ENCODE measurements at regions not wholly inside any gene's neighbourhood (a gene's known extent, or its start where the extent isn't known, plus 50 kb on each side); places are given as distances from the start of the nearest gene placed in this dataset.

DNA sequence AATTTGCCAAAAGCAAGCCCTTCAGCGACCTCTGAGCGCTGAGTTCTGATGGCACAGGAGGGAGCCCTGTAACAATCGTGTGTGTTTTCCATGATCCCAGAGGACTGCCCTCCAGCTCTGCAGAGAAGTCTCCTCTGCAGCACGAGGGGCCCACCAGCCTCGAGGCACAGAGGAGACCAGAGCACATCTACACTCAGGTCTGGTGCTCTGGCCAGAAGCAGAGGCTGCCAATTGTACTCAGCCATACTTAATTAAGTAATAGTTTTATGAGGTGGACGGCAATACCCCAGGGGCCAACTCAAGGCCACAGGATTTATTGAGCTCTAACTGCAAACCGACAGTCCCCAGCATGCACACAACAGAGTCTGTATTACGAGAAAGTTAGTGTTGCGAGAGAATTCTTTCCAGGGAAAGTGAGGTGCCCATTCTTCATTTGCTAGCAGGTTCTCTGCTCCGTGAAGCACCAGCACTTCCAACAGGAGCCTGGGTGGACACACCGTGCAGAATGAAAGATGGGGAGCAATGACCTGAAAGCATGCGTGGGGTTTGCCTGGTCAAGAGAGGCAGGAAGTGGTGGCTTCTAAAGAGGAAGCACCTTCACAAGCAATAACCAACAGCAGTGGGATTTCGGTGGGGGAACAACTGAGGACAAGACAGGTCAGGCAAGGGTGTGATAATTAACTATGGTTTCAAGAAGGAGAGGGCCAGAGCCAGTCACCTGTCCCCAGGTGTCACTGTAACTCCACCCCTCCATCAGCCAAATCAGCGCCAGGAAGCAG is 92.8 kb upstream of the FOXC1 start:
- DNase-seq (ENCODE audit: low read depth) (no peak), FAIRE-seq (no peak)
- TF ChIP-seq, protein P1, sequence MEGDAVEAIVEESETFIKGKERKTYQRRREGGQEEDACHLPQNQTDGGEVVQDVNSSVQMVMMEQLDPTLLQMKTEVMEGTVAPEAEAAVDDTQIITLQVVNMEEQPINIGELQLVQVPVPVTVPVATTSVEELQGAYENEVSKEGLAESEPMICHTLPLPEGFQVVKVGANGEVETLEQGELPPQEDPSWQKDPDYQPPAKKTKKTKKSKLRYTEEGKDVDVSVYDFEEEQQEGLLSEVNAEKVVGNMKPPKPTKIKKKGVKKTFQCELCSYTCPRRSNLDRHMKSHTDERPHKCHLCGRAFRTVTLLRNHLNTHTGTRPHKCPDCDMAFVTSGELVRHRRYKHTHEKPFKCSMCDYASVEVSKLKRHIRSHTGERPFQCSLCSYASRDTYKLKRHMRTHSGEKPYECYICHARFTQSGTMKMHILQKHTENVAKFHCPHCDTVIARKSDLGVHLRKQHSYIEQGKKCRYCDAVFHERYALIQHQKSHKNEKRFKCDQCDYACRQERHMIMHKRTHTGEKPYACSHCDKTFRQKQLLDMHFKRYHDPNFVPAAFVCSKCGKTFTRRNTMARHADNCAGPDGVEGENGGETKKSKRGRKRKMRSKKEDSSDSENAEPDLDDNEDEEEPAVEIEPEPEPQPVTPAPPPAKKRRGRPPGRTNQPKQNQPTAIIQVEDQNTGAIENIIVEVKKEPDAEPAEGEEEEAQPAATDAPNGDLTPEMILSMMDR (IDR thresholded peaks at IDR 0.05; ENCODE audit: insufficient read depth, low read length, severe bottlenecking): no peak
- peaks cover 1% of the 10 kb centered on the region for H3K27me3 ChIP-seq (ENCODE audit: control insufficient read depth, insufficient read depth, low read length)
- no peaks in the 10 kb centered on the region for H3K36me3 ChIP-seq (ENCODE audit: control insufficient read depth, insufficient read depth, low read length)
- H3K4me3 ChIP-seq (ENCODE audit: low read depth, low read length): no peak overlapping the region

DNA sequence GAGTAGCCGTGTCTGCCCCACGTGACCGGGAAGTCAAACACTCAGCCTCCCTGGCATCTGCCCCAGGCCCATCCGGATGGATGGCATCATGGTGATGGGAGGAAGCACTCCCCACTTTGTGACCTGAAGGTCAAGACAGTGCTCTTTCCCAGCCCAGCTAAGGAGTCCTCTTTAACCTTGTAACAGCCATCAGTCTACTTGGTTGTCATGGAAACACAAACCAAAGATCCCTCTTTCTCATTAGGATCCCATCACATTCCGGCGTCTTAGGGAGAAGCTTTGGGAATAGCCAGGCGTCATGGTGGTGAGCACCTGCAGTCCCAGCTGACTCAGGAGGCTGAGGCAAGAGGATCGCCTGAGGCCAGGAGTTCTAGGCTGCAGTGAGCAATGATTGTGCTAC is 90.9 kb upstream of the FOXC1 start:
- TF ChIP-seq, protein P1 (IDR thresholded peaks at IDR 0.05; ENCODE audit: insufficient read depth, low read length, severe bottlenecking): no peak
- Histone ChIP-seq H3K27me3 (ENCODE audit: control insufficient read depth, insufficient read depth, low read length) (peaks cover 1% of the 10 kb centered on the region), H3K36me3 (ENCODE audit: control insufficient read depth, insufficient read depth, low read length) (no peaks in the 10 kb centered on the region), H3K4me3 (ENCODE audit: low read depth, low read length) (no peak overlapping the region)
- FAIRE-seq (no peak), DNase-seq (ENCODE audit: low read depth) (no peak)

DNA sequence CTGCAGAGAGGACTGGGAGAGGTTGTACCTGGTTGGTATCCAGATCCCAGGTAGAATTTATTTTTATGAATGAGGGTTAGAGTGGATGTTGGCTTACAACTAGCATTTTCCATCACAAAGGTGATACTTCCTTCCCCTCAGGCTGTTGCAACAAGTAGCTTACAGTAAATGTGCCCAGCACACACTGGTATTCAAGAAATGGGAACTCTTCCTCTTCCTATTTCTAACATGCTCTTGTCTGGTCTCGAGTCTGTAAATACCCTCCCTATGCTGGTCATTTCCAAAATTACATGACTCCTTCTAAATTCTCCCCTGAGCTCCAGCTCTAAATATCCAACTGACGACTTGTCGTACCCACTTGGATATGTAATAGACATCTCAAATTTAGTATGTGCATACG is 90.1 kb upstream of the FOXC1 start:
- Histone ChIP-seq H3K4me3 (ENCODE audit: low read depth, low read length) (no peak overlapping the region), H3K27me3 (ENCODE audit: control insufficient read depth, insufficient read depth, low read length) (peaks cover 1% of the 10 kb centered on the region), H3K36me3 (ENCODE audit: control insufficient read depth, insufficient read depth, low read length) (no peaks in the 10 kb centered on the region)
- DNase-seq (ENCODE audit: low read depth): no peak
- no peak for FAIRE-seq
- TF ChIP-seq, protein P1 (IDR thresholded peaks at IDR 0.05; ENCODE audit: insufficient read depth, low read length, severe bottlenecking): no peak

DNA sequence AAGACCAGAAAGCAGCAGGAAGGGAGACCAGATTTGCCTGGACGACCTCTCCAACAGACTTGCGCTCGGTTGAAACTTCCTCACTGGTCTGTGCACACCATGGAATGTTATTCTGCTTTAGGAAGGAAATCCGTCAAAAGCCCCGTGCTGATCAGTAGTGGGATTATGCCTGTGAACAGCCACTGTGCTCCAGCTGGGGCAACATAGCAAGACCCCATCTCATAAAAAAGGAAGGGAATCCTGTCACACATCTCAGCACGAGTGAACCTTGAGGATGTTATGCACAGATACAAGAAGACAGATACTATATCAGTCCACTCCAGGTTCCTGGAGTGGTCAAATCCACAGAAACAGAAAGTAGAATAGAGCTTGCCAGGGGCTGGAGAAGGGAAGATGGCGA is 86.9 kb upstream of the FOXC1 start:
- TF ChIP-seq, protein P1 (IDR thresholded peaks at IDR 0.05; ENCODE audit: insufficient read depth, low read length, severe bottlenecking): no peak

DNA sequence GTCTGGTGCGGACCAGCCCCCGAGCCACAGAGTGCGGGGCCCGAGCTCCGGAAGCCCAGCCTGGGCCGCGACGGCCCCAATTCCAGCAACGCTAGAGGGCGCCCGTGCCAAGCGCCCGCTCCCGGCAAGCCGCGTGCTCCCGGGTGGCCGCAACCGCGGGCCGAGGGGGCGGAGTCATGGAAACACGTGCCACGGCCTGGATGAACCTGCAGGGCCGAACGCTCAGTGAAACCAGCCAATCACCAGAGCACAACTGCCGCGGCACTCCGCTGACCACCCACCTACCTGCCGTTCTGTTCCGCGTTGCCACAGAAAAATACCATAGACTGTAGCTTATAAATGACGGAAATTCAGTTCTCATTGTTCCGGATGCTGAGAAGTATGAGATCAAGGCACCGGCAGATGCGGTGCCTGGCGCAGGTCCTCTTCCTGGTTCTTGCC is 85.7 kb upstream of the FOXC1 start:
- Histone ChIP-seq H3K27me3 (ENCODE audit: control insufficient read depth, insufficient read depth, low read length) (no peaks in the 10 kb centered on the region), H3K36me3 (ENCODE audit: control insufficient read depth, insufficient read depth, low read length) (no peaks in the 10 kb centered on the region), H3K4me3 (ENCODE audit: low read depth, low read length) (no peak overlapping the region)
- FAIRE-seq: no peak
- TF ChIP-seq, protein P1 (IDR thresholded peaks at IDR 0.05; ENCODE audit: insufficient read depth, low read length, severe bottlenecking): peak; percentile 81
- DNase-seq (ENCODE audit: low read depth): peak; percentile 34

More for the DNA sequence above, 86.9 kb upstream of the FOXC1 start:
- Histone ChIP-seq H3K4me3 (ENCODE audit: low read depth, low read length) (no peak overlapping the region), H3K36me3 (ENCODE audit: control insufficient read depth, insufficient read depth, low read length) (no peaks in the 10 kb centered on the region), H3K27me3 (ENCODE audit: control insufficient read depth, insufficient read depth, low read length) (no peaks in the 10 kb centered on the region)
- FAIRE-seq (no peak), DNase-seq (ENCODE audit: low read depth) (no peak)
